ENCODE measurements at regions not wholly inside any gene's neighbourhood (a gene's known extent, or its start where the extent isn't known, plus 50 kb on each side); places are given as distances from the start of the nearest gene placed in this dataset.
"Not testable (repeated sequence)": the region's sequence is repeated elsewhere in the genome, so short reads cannot be mapped to it uniquely, and the experiment has no call there.

- DNase-seq: no peak
Observed at GRCh38 chr19:30276883-30277280, 95.3 kb upstream of the ZNF536 start.

- no peak for DNase-seq
Observed at GRCh38 chr19:30277941-30278881, 94.0 kb upstream of the ZNF536 start.

DNA sequence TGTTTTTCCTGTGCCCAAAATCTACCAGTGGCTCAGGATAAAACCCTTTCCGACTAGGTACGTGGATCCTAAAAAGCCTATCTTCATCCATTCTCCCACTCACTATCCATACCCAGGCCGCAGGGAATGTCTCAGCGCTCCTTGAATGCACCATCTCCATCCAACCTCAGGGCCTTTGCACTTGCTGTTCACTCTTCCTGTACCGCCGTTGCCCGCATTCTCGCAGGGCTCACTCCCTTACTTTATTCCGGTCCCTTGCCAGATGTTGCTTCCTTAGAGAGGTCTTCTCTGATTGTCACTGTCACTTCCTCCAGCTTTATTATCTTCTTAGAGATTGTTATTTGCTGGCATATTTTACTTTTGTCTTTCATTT is 93.3 kb upstream of the ZNF536 start:
- no peak for DNase-seq

DNA sequence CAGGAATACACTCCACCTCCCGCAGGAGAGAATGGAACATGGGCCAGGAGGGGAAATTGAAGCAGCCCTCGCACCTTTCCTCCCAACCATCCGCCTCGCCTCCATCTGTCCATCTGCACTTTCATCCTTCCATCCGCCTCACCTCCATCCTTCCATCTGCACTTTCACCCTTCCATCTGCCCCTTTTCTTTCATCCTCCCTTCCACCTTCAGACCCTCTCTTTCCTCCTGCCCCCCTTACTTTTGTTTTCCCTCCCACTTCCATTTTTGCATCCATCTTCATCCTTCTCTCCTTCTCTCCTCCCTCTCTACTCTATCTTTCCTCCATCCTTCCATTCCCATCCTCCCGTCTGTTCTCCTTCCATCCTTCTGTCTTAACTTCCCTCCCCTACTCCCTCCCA is 92.2 kb upstream of the ZNF536 start:
- DNase-seq: no peak

DNA sequence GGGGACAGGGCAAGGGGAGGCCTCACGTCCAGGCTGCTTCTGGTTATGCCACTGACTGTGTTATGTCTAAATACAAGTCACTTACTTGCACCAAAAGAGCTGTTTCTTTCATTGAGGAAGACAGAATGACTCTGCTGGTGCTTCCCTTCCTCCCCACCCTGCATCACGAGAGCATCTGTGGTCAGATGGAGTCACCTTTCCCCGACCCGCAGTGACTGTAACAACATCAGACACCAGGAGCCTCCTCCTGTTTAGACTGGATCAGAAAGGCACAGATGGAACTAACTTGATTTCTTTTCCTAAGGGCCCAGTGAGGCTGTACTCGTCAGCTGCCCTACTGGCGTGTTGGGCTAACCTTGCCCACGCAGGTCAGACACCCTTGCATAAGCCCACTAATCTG is 90.3 kb upstream of the ZNF536 start:
- DNase-seq: no peak

DNA sequence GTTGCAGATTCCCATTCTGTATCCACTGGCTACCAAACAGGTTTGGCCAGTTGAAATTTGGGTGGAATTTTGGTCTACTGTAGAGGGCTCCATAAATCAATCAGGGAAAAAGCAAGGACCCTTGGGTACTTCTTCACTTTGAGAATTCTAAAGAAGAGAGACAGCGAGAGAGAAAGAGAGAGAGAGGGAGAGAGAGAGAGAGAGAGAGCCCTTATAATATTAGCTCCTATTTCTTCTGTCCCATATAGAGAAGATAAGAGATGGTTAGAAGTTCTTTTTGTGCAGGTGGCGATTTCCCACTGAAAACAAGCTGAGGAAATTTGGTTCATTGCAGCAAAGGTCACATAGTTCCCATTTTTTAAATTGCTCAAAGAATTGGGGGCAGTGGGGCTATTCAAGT is 88.6 kb upstream of the ZNF536 start:
- DNase-seq: no peak

DNA sequence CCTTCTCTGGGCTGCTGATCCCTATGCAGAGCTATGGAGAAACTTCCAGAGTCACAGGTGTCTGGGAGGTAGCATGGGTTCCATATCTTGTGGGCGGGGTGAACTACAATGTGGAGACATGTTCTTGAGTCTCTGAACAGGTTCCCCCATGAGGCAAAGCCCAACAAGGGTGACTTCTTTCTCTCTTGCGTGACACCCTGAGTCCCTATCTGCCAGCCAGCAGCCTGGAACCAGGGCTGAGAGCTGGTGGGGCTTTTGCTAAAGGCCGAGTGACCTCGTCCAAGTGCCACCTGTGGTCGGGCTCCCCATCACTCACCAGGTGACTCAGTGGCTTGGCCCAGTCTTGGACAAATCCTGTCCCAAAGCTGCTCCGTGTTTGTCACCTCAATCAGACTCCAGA is 88.0 kb upstream of the ZNF536 start:
- DNase-seq: no peak

GRCh38 chr19:30284885-30285284 is 87.3 kb upstream of the ZNF536 start:
- no peak for DNase-seq

GRCh38 chr19:30286378-30286777 is 85.8 kb upstream of the ZNF536 start:
- DNase-seq: no peak

DNA sequence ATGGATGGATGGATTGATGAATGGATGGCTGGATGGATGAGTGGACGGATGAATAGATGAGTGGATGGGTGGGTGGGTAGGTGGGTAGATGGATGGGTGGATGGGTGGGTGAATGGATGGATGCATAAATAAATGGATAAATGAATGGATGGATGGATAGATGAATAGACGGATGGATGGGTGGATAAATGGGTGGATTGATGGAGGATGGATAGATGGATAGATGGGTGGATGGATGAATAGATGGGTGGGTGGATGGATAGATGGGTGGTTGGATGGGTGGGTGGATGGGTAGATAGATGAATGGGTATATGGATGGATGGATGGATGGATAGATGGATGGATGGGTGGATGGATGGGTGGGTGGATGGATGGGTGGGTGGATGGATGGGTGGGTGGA is 84.9 kb upstream of the ZNF536 start:
- no peak for DNase-seq

- DNase-seq: no peak
Observed at GRCh38 chr19:30287973-30288372, 84.2 kb upstream of the ZNF536 start.

- DNase-seq: no peak
Observed at GRCh38 chr19:30288911-30289310, 83.3 kb upstream of the ZNF536 start.

DNA sequence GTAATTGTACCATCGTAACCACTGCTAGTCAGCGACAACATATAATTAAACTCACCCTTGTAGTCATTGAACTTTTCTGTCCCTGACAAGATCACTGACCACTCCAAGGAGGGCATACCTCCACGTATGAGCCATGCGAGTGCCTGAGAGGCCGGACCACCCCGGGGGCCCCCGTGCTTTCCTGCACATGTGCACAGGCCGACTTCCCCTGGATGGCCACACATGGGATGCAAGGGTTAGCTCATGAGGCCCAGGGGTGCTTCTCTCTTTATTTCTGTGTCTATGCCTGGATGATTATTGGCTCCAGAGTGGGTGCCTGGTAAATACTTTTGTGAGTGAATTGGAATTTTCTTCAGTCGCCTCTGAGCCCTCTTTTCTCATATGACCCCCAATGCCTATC is 82.8 kb upstream of the ZNF536 start:
- DNase-seq: no peak

- not testable (repeated sequence) for DNase-seq
Observed at GRCh38 chr19:30290805-30291204, 81.4 kb upstream of the ZNF536 start.

DNA sequence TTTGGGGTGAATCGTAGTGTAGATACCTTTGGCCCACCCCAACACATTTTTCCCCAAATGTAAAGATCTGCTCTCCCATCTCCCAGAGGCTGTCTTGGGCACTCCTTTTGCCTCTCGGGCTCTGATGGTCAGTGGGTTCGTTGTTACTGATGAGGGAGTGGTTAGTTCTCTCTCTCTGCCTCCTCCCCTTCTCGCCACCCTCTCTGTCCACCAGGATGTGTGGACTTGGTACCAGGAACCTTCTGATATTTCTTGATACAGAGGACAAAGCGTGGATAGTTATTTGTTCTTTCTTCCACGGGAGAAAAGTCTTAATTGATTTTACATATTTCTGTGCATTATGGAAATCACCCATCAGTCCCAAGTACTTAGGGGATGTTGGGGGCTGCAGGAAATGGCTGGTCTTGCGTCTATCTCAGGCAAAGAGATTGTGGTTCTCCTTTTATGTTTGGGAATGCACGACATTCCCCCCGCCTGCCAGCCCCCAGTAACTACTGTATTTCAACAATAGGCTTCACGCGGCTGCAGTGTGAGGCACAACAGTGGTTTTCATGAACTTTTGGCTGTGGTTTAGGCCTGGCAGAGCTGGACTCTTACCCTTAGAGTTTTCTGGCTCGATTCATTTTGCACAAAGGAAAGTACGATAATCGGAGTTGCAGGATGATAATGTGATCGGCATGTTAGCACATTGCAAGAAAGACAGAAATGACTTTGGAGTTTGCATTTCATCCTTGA is 79.0 kb upstream of the ZNF536 start:
- no peak for DNase-seq

DNA sequence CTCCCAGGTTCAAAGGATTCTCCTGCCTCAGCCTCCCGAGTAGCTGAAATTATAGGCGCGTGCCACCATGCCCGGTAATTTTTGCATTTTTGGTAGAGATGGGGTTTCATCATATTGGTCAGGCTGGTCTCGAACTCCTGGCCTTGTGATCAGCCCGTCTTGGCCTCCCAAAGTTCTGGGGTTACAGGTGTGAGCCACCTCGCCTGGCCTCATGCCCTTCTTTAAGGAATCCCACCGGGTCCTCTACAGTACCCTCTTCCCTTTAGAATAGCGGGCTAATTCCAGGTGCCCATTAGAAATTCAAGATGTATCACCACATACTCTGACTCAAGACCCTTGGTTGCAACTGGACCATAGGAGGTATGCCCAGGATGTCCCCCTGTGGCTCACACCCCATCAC is 74.2 kb upstream of the ZNF536 start:
- DNase-seq: no peak

DNA sequence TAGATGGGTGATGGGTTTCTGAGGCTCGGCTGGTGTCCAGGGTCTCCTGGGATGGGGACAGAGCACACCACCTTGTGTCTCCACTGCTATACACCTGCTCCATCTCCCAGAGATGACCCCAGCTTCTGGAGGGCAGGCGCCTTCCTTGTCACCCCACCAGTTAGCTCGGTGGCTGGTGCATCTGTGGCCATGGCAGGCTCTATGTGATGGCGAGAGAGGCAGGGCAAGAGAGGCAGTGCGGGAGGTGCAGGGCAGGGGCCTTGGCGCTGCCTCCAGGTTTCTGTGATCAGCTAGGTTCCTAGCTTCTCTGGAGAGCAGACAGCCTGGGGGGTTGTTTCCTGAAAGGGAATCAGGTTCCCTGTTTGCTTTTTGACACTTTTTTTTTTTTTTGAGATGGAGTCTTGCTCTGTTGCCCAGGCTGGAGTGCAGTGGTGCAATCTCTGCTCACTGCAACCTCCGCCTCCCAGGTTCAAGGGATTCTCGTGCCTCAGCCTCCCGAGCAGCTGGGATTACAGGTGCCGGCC is 69.0 kb upstream of the ZNF536 start:
- no peak for DNase-seq

GRCh38 chr19:30304540-30304939 is 67.6 kb upstream of the ZNF536 start:
- no peak for DNase-seq

GRCh38 chr19:30305346-30306060 is 66.7 kb upstream of the ZNF536 start:
- no peak for DNase-seq

DNA sequence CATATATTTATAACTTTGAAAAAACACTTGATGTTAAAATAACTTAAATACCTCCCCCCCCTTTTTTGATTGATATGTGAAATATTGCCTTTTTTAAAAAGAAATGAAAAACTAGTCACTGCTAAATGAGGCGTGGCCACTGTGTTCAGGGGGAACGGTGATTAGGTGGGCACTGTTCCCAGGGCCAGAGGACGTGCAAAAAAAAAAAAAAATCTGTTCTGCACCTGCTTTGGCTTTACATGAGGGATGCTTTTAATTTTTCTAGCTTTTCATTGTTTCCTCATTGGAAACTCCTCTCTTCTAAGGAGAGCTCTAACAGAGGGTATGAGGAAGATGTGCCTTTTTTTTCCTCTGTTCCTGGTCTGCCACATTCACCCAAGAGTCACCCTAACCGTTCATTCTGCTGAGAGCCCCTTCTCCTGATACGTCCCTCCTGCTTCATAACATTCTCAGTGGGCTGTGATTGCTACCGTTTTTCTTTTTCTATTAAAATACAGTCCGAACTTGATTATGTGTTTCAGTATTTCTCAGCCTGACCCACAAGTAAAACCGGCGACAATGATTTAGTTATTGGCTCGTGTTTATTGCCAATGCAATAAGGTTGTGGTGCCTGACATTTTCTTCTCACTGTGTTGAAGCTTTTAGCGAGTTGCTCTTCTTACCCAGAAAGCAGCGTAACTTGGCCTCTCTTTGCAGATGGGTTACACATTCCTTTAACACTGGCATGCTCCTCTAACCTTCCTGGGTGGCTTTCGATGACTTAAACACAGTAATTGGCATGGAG is 64.8 kb upstream of the ZNF536 start:
- DNase-seq: no peak

- DNase-seq: no peak
Observed at GRCh38 chr19:30309176-30309575, 63.0 kb upstream of the ZNF536 start.

Measured in right kidney (tissue), 1 donor.